Mesenchymal stem cell (in vitro differentiated cells and primary cell): ENCODE measurements at regions not wholly inside any gene's neighbourhood (a gene's known extent, or its start where the extent isn't known, plus 50 kb on each side); places are given as distances from the start of the nearest gene placed in this dataset.

Experiments used
- DNase-seq: peaks from one replicate; pipeline ENCODE4 v3.0.0-alpha.2; 2013
- H2AFZ ChIP-seq: one replicate; pipeline ENCODE4 v1.6.1; 2013; ENCODE audit warnings: low read depth, mild to moderate bottlenecking, control low read depth, inconsistent platforms, low read length, moderate library complexity
- H2AK5ac ChIP-seq: 2 replicates; pipeline ENCODE4 v1.6.1; 2013; ENCODE audit warnings: low read length, moderate library complexity, mild to moderate bottlenecking, inconsistent platforms; ENCODE audit not compliant: severe bottlenecking
- H2BK120ac ChIP-seq: one replicate; pipeline ENCODE4 v1.6.1; 2013; ENCODE audit warnings: low read depth, mild to moderate bottlenecking, inconsistent platforms, low read length, moderate library complexity
- H2BK12ac ChIP-seq, 2 experiments: one replicate each; pipeline ENCODE4 v1.6.1; 2013; ENCODE audit warnings: inconsistent platforms in 2 of 2, low read length in 2 of 2, mild to moderate bottlenecking in 2 of 2, moderate library complexity in 2 of 2, control low read depth in 1 of 2
- H2BK15ac ChIP-seq: one replicate; pipeline ENCODE4 v1.6.1; 2013; ENCODE audit warnings: mild to moderate bottlenecking, low read depth, inconsistent platforms; ENCODE audit not compliant: poor library complexity, severe bottlenecking
- H2BK5ac ChIP-seq: 2 replicates; pipeline ENCODE4 v1.6.1; 2013; ENCODE audit warnings: low read depth, mild to moderate bottlenecking, low read length, control low read depth, inconsistent platforms; ENCODE audit not compliant: poor library complexity, severe bottlenecking
- H3K14ac ChIP-seq, 2 experiments: one replicate each; pipeline ENCODE4 v1.6.1; 2013; ENCODE audit warnings: inconsistent platforms in 2 of 2, low read length in 2 of 2, control low read depth in 1 of 2, mild to moderate bottlenecking in 1 of 2, moderate library complexity in 1 of 2
- H3K18ac ChIP-seq, 2 experiments: one replicate each; pipeline ENCODE4 v1.6.1; 2013; ENCODE audit warnings: inconsistent platforms in 2 of 2, low read length in 2 of 2, control low read depth in 1 of 2, low read depth in 1 of 2, mild to moderate bottlenecking in 1 of 2
- H3K23ac ChIP-seq, 2 experiments: one replicate each; pipeline ENCODE4 v1.6.1; 2013; ENCODE audit warnings: inconsistent platforms in 2 of 2, low read length in 2 of 2, mild to moderate bottlenecking in 2 of 2, moderate library complexity in 2 of 2, control low read depth in 1 of 2
- H3K27ac ChIP-seq: 2 replicates; pipeline ENCODE4 v1.5.1; 2013; ENCODE audit warnings: mild to moderate bottlenecking, moderate library complexity, low read length, control low read depth, inconsistent platforms; ENCODE audit not compliant: poor library complexity, severe bottlenecking
- H3K27me3 ChIP-seq, 2 experiments: 2 replicates each; pipeline versions ENCODE4 v1.6.1 to v1.7.0; 2013; ENCODE audit warnings: low read length in 2 of 2, mild to moderate bottlenecking in 2 of 2, moderate library complexity in 2 of 2, control low read depth in 1 of 2, inconsistent platforms in 1 of 2; ENCODE audit not compliant: control insufficient read depth in 1 of 2, insufficient read depth in 1 of 2
- H3K36me3 ChIP-seq, 2 experiments: 2 replicates each; pipeline versions ENCODE4 v1.6.1 to v1.7.0; 2013; ENCODE audit warnings: low read length in 2 of 2, control low read depth in 1 of 2, inconsistent platforms in 1 of 2, low read depth in 1 of 2, mild to moderate bottlenecking in 1 of 2; ENCODE audit not compliant: insufficient read depth in 2 of 2, control insufficient read depth in 1 of 2
- H3K4ac ChIP-seq, 2 experiments: one replicate each; pipeline ENCODE4 v1.6.1; 2013; ENCODE audit warnings: inconsistent platforms in 2 of 2, low read length in 2 of 2, mild to moderate bottlenecking in 2 of 2, moderate library complexity in 2 of 2, control low read depth in 1 of 2, low read depth in 1 of 2
- H3K4me1 ChIP-seq: 2 replicates; pipeline ENCODE4 v1.6.1; 2013; ENCODE audit warnings: low read depth, low read length, control low read depth; ENCODE audit not compliant: control insufficient read depth, insufficient read depth
- H3K4me2 ChIP-seq: 2 replicates; pipeline ENCODE4 v1.6.1; 2013; ENCODE audit warnings: low read length, mild to moderate bottlenecking, inconsistent platforms; ENCODE audit not compliant: poor library complexity, severe bottlenecking
- H3K4me3 ChIP-seq, 2 experiments: 2 replicates each; pipeline versions ENCODE4 v1.5.1 to v1.7.0; 2013; ENCODE audit warnings: low read length in 2 of 2, mild to moderate bottlenecking in 2 of 2, control low read depth in 1 of 2, low read depth in 1 of 2; ENCODE audit not compliant: insufficient read depth in 1 of 2
- H3K79me1 ChIP-seq: replicated peaks from 2 replicates; pipeline ENCODE4 v1.6.1; 2013; ENCODE audit warnings: mild to moderate bottlenecking, control low read depth, low read length, inconsistent platforms; ENCODE audit not compliant: poor library complexity, severe bottlenecking
- H3K9ac ChIP-seq: 2 replicates; pipeline ENCODE4 v1.7.0; 2013; ENCODE audit warnings: mild to moderate bottlenecking, low read length, moderate library complexity
- H3K9me3 ChIP-seq: 2 replicates; pipeline ENCODE4 v1.7.0; 2013; ENCODE audit warnings: mild to moderate bottlenecking, low read length; ENCODE audit not compliant: control insufficient read depth
- H4K8ac ChIP-seq: one replicate; pipeline ENCODE4 v1.6.1; 2013; ENCODE audit warnings: inconsistent platforms, mild to moderate bottlenecking, low read length, moderate library complexity
- H4K91ac ChIP-seq: one replicate; pipeline ENCODE4 v1.6.1; 2013; ENCODE audit warnings: mild to moderate bottlenecking, low read length, inconsistent platforms
- WGBS: methylation state at CpG from one replicate; pipeline ENCODE4 v1.1.7; 2013; ENCODE audit warnings: mixed read lengths; 5-methylcytosine and 5-hydroxymethylcytosine counted together

- Histone ChIP-seq H3K9ac (no peak overlapping the region), H4K91ac (no peak overlapping the region), H2AFZ (no peak overlapping the region), H3K18ac (no peak overlapping the region), H2BK15ac (no peak overlapping the region), H3K14ac (no peak overlapping the region), H3K23ac (no peak overlapping the region), H3K4ac (no peak overlapping the region), H2BK12ac (no peak overlapping the region), H2BK120ac (no peak overlapping the region), H3K79me1 (no peaks in the 10 kb centered on the region), H3K4me1 (no peaks in the 10 kb centered on the region), H2AK5ac (no peak overlapping the region), H3K4me3 (no peak overlapping the region), H3K9me3 (no peaks in the 10 kb centered on the region), H3K27ac (no peak overlapping the region), H2BK5ac (no peak overlapping the region), H4K8ac (no peak overlapping the region), H3K36me3 (no peaks in the 10 kb centered on the region), H3K4me2 (no peak overlapping the region), H3K27me3 (no peaks in the 10 kb centered on the region)
- no peak for DNase-seq
Observed at GRCh38 chr5:45179686-45180085, 370.9 kb downstream of the MRPS30 start.

GRCh38 chr5:45189042-45189441, 380.3 kb downstream of the MRPS30 start:
- Histone ChIP-seq H2BK15ac (no peak overlapping the region), H3K79me1 (no peaks in the 10 kb centered on the region), H2BK12ac (no peak overlapping the region), H3K9me3 (no peaks in the 10 kb centered on the region), H3K27me3 (no peaks in the 10 kb centered on the region), H3K4ac (no peak overlapping the region), H4K91ac (no peak overlapping the region), H2AFZ (no peak overlapping the region), H2BK120ac (no peak overlapping the region), H3K23ac (no peak overlapping the region), H4K8ac (no peak overlapping the region), H3K9ac (no peak overlapping the region), H3K4me1 (no peaks in the 10 kb centered on the region), H3K14ac (no peak overlapping the region), H3K4me2 (no peak overlapping the region), H3K27ac (no peak overlapping the region), H2BK5ac (no peak overlapping the region), H3K18ac (no peak overlapping the region), H2AK5ac (no peak overlapping the region), H3K4me3 (no peak overlapping the region), H3K36me3 (no peaks in the 10 kb centered on the region)
- DNase-seq, result no peak

- H3K18ac ChIP-seq, result no peak overlapping the region
- 85% methylated on average over 5 of the region's 5 CpGs for WGBS
Observed at GRCh38 chr5:45189481-45189880, 380.7 kb downstream of the MRPS30 start.

GRCh38 chr5:45195026-45195425, 386.3 kb downstream of the MRPS30 start:
- Histone ChIP-seq H2BK5ac (no peak overlapping the region), H3K23ac (no peak overlapping the region), H3K9ac (no peak overlapping the region), H3K79me1 (no peaks in the 10 kb centered on the region), H4K91ac (no peak overlapping the region), H3K18ac (no peak overlapping the region), H2AK5ac (no peak overlapping the region), H2BK15ac (no peak overlapping the region), H3K4me3 (no peak overlapping the region), H4K8ac (no peak overlapping the region), H3K14ac (no peak overlapping the region), H3K9me3 (no peaks in the 10 kb centered on the region), H3K36me3 (no peaks in the 10 kb centered on the region), H3K4me1 (no peaks in the 10 kb centered on the region), H2BK12ac (no peak overlapping the region), H3K4ac (no peak overlapping the region), H3K27ac (no peak overlapping the region), H3K4me2 (no peak overlapping the region), H3K27me3 (no peaks in the 10 kb centered on the region), H2AFZ (no peak overlapping the region), H2BK120ac (no peak overlapping the region)
- no peak for DNase-seq
- no CpG with 5 or more reads among the region's 1 CpG for WGBS

More at GRCh38 chr5:45189481-45189880, 380.7 kb downstream of the MRPS30 start:
- Histone ChIP-seq H2AFZ (no peak overlapping the region), H3K14ac (no peak overlapping the region), H4K91ac (no peak overlapping the region), H2BK5ac (no peak overlapping the region), H3K27me3 (no peaks in the 10 kb centered on the region), H2BK12ac (no peak overlapping the region), H2BK120ac (no peak overlapping the region), H3K4me3 (no peak overlapping the region), H4K8ac (no peak overlapping the region), H3K36me3 (no peaks in the 10 kb centered on the region), H3K4me1 (no peaks in the 10 kb centered on the region), H3K27ac (no peak overlapping the region), H3K23ac (no peak overlapping the region), H2BK15ac (no peak overlapping the region), H3K9me3 (no peaks in the 10 kb centered on the region), H3K79me1 (no peaks in the 10 kb centered on the region), H2AK5ac (no peak overlapping the region), H3K9ac (no peak overlapping the region), H3K4ac (no peak overlapping the region), H3K4me2 (no peak overlapping the region)
- no peak for DNase-seq
